GM21723 (cell line): ENCODE measurements at regions not wholly inside any gene's neighbourhood (a gene's known extent, or its start where the extent isn't known, plus 50 kb on each side); places are given as distances from the start of the nearest gene placed in this dataset.

Source experiments
- ATAC-seq: cut with Tn5 transposase; IDR thresholded peaks from one replicate; pipeline ENCODE4 v1.9.1; 2021; ENCODE audit warnings: mild to moderate bottlenecking, moderate library complexity; ENCODE audit not compliant: unreplicated experiment

DNA sequence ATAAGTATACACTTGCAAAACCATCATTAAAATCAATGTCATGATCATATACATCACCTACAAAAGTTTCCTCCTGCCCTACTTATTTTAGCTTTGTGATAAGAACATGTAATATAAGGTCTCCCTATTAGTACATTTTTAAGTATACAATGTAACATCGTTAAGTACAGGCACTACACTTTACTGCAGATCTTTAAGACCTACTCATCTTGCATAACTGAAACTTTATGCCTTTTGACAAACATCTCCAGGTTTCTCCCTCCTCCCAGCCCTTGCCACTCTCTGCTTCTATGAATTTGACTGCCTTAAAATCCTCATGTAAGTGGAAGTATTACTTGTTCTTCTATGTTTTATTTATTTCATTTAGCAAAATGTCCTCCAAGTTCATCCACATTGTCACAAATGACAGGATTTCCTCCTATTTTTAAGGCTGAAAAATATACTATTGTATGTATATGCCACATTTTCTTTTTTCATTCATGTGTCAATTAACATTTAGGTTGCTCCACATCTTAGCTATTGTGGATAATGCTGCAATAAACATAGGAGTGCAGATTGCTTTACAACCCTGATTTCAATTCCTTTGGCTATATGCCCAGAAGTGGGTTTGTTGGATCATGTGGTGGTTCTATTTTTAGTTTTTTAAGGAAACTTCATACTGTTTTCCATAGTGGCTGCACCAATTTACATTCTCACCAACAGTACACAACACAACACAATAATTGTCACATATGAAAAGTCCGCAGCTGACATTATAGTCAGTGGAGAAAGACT, 471.1 kb upstream of the ANO3 start:
- ATAC-seq = no peak

GRCh38 chr11:25862159-25862558, 469.8 kb upstream of the ANO3 start:
- ATAC-seq = no peak

DNA sequence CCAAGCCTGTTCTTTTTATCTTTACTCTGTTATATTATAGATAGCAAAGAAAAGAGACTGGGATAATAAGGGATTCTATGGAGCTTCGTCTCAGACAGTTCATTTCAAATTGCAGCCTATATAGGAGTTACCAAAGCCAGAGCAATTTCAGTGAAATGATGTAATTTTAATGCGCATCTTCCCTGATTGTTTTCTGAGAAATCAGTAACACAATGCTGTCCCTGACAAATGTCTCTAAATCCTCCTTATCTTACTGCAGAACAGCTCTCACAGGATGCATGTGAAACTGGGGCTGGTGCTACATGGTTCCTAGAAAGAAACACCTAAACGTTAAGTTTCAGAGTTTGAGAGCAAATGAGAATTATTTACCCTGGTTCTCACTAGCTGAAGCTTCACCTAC, 467.9 kb upstream of the ANO3 start:
- no peak for ATAC-seq

GRCh38 chr11:25876456-25876965, 455.4 kb upstream of the ANO3 start:
- ATAC-seq = no peak

DNA sequence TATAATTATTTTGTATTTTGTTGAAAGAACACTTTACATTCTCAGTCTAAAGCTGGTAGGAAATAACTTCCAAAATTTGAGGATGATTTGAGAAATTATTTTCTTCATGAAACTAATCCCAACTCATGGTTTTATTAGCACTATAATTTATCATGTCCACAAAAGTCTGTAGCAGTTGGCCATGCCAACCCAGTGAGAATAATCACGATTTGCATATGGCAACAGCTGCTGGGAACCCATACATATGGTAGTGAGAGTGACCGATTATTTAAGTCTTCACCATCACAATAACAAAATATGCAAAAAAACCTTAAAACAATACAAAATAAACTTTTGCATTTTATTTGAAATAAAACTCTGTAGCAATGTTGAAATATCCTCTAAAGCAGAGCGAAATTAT, 445.9 kb upstream of the ANO3 start:
- no peak for ATAC-seq

DNA sequence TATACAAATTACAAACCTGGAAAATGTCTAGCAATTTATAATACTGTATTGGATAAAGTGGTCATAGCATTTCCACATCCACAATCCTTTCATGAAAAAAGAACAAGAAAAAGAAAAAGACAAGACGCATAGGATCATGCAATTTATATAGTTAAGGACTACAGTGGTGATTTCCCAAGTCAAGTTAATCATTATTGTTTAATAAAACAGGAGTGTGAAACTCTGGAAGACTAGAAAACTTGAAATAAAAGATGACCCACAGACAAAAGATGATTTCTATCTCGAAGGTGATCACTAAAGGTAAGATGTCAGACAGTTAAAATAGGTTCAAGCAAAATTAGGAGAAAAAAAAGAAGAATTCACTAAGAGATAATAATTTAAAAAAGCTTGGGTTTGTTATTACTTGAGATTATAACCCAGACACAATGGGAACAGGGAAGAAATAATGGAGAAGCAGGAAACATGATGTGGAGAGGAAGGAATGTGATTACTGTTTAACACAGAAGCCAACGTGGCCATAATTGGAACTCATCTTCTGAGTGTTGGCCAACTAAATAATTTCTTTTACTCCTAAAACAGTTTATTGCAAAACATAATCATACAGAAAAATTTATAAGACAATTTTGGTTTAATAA, 441.2 kb upstream of the ANO3 start:
- ATAC-seq = no peak

- no peak for ATAC-seq
Measured at GRCh38 chr11:25891960-25892359, 440.0 kb upstream of the ANO3 start.

GRCh38 chr11:25899617-25900160, 432.2 kb upstream of the ANO3 start:
- ATAC-seq = no peak

GRCh38 chr11:25900814-25901213, 431.1 kb upstream of the ANO3 start:
- no peak for ATAC-seq

DNA sequence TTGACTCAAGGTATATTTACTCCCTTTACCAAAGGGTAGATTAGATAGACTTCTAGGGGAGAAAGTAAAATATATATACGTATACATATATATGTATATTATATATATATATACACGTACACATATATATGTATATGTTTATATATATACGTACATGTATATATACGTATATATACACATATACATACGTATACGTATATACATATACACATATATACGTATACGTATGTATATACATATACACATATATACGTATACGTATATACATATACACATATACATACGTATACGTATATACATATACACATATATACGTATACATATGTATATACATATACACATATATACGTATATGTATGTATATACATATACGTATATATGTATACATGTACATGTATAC, 430.5 kb upstream of the ANO3 start:
- no peak for ATAC-seq

- no peak for ATAC-seq
Measured at GRCh38 chr11:25902476-25902875, 429.5 kb upstream of the ANO3 start.

DNA sequence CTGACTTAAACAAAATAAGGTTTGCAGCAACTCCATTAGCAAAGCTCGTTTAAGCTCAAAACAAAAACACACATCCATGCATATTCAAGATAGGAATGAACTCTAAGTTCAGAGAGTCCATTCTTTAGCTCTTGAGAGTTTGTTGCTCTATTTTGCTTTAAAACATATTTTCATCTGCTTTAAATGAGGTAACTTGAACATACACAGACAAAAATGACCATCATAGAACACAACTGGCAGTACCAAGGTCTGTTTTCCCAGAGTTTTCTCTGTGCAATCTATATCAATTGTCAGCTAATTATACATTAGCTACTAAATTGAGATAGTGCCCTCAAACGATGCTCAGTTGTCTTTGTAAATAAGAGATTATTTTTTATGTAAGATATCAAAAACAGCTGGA, 423.2 kb upstream of the ANO3 start:
- ATAC-seq = no peak

DNA sequence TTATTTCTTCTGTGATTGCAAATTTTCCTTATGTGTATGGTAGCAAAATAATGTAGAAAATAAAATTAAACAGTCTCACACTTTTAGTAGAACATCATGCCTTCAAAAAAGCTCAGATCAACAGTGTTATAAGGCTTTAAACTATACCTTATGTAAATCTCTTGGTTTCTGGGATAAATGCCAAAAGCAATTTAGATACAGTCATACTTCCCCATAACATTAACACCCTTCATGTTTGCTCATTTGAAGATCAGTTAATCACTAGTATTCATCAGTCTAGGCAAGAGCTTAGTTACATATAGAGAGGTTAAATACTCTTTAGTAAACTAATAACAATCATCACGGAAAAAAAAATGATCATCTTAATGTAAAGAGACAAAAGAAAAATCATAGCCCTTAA, 421.8 kb upstream of the ANO3 start:
- ATAC-seq = no peak

DNA sequence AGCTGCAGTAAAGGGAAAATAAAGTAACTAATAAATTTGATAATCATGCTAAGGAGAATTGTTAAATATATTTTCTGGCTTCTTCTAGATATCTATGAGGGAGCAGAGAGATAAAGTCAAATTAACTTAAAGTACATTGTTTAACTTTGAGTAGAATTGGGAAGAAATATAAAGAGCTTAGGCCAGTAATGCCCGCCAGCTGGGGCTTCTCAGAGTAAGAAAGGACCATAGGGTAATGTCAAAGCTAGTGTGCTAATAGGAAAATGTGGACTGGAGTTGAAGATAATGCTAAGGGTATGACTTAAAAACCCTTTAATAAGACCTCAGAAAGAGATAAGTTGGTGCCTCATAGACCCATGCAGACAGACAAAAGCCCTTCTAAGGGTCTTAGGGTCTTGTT, 411.6 kb upstream of the ANO3 start:
- no peak for ATAC-seq

DNA sequence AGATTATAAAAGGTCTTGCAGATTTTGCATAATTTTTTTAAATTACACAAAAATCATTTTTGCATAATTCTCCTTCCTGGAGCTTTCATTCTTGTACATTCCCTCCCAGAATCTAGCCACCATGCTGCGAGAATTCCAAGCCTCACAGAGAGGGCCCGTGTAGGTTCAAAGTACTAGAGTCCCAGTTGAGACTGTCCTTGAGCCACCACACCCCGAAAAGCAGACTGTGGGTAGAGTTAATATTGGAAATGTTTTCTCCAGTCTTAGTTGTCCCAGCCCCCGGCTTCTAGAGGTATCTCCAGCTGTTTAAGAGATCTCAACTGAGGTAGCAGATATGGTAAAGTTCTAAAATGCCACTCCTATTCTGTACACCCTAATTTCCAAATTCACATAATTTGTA, 407.3 kb upstream of the ANO3 start:
- ATAC-seq = no peak

GRCh38 chr11:25925359-25925758, 406.6 kb upstream of the ANO3 start:
- no peak for ATAC-seq

GRCh38 chr11:25927411-25927953, 404.4 kb upstream of the ANO3 start:
- ATAC-seq = no peak

DNA sequence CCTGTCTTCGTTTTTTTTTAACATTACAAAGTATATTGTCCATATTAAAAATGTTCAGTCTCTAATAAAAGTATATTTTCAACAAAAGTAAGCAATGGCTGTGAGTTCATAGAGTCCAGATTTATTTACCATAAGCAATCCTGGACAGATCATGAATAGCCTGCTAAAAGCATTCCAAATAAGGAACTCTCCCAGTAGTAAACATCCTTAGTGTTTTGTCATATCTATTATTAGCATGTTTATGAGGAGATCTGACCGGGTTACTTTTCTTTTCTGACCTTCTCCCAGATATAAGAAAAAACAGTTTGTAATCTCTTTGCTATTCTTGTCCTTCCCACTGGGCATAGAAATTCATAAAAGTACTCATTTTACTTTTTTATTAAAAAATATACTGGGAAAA, 403.9 kb upstream of the ANO3 start:
- ATAC-seq = no peak

- ATAC-seq = no peak
Measured at GRCh38 chr11:25938952-25939351, 393.0 kb upstream of the ANO3 start.

DNA sequence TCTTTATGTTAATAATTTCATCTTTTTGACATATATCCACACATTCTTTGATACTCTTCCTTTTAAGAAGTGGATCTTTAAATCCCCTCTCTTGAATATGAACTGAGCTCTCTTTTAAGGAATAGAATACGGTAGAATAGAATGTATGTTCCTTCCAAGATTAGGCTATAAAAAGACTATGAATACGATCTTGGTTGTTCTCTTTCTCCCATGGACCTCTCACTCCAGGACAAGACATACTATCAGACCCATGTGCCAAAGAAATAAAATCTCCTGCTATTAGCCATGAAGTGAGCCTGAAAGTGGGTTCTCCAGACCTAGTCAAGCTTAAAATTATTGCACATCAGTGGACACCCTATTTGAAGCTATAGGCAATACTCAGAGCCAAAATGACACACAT, 392.2 kb upstream of the ANO3 start:
- ATAC-seq = no peak

GRCh38 chr11:25941353-25941752, 390.6 kb upstream of the ANO3 start:
- no peak for ATAC-seq

DNA sequence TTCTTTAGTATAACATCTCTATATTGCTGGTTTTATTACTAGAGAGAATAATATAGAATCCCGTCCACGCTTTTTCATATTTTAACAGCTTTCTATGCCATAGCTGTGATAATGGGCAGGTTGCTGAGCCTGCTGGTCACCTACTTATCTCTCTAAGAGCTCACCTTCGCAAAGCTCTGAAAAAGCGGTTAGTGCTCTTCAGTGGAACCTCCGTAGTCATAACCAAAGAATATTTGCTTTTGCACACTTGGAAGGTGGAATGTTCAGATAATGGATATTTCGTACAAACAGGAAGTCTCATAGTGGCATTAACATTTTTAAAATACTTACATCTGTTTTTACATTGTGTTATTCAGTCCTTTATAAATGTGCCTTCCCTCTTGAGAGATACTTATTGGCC, 388.9 kb upstream of the ANO3 start:
- ATAC-seq = no peak
